Loucy (cell line): ENCODE measurements at regions not wholly inside any gene's neighbourhood (a gene's known extent, or its start where the extent isn't known, plus 50 kb on each side); places are given as distances from the start of the nearest gene placed in this dataset.

Experiments
- H2AFZ ChIP-seq: fragments of 200-600 bp; sonication (generic); 2 replicates; pipeline ENCODE4 v1.6.0; 2016; ENCODE audit warnings: antibody characterized with exemption, mild to moderate bottlenecking, low read length, moderate library complexity
- H3F3A ChIP-seq: fragments of 200-600 bp; 2 replicates; pipeline ENCODE4 v1.6.0; 2016; ENCODE audit warnings: antibody characterized with exemption, low read depth, mild to moderate bottlenecking
- H3K27me3 ChIP-seq: fragments of 200-600 bp; sonication (generic); 2 replicates; pipeline ENCODE4 v1.6.1; 2014; ENCODE audit warnings: low read length, mild to moderate bottlenecking; ENCODE audit not compliant: insufficient read depth, poor library complexity, severe bottlenecking
- H3K36me3 ChIP-seq: fragments of 200-600 bp; sonication (generic); 2 replicates; pipeline ENCODE4 v1.6.1; 2016; ENCODE audit warnings: low read length; ENCODE audit not compliant: insufficient read depth
- H3K4me1 ChIP-seq: fragments of 200-600 bp; sonication (generic); 2 replicates; pipeline ENCODE4 v1.5.1; 2014; ENCODE audit warnings: low read length, mild to moderate bottlenecking; ENCODE audit not compliant: insufficient read depth, poor library complexity, severe bottlenecking
- H3K4me2 ChIP-seq: fragments of 200-600 bp; sonication (generic); 2 replicates; pipeline ENCODE4 v1.6.0; 2014; ENCODE audit warnings: antibody characterized with exemption, low read length, low read depth, mild to moderate bottlenecking; ENCODE audit not compliant: poor library complexity, severe bottlenecking
- H3K4me3 ChIP-seq: fragments of 200-600 bp; sonication (generic); 2 replicates; pipeline ENCODE4 v1.5.1; 2014; ENCODE audit warnings: low read length, mild to moderate bottlenecking, mixed read lengths; ENCODE audit not compliant: poor library complexity, severe bottlenecking
- H3K79me2 ChIP-seq: fragments of 200-600 bp; sonication (generic); 2 replicates; pipeline ENCODE4 v1.6.1; 2014; ENCODE audit warnings: low read length; ENCODE audit not compliant: insufficient read depth
- H3K9ac ChIP-seq: fragments of 200-600 bp; sonication (generic); 2 replicates; pipeline ENCODE4 v1.6.0; 2014; ENCODE audit warnings: mild to moderate bottlenecking, low read depth, low read length, moderate library complexity; ENCODE audit not compliant: poor library complexity, severe bottlenecking
- H3K9me2 ChIP-seq: fragments of 200-600 bp; sonication (generic); replicated peaks from 2 replicates; pipeline ENCODE4 v1.6.1; 2016; ENCODE audit warnings: low read depth, low read length, mixed read lengths
- H3K9me3 ChIP-seq: fragments of 200-600 bp; sonication (generic); 2 replicates; pipeline ENCODE4 v1.6.1; 2014; ENCODE audit warnings: mild to moderate bottlenecking, antibody characterized with exemption, low read length, low read depth; ENCODE audit not compliant: insufficient read depth
- H4K20me1 ChIP-seq: fragments of 200-600 bp; sonication (generic); 2 replicates; pipeline ENCODE4 v1.6.0; 2014; ENCODE audit warnings: antibody characterized with exemption, low read length, mild to moderate bottlenecking; ENCODE audit not compliant: insufficient read depth, poor library complexity, severe bottlenecking
- EZH2phosphoT487 ChIP-seq: fragments of 200-600 bp; IDR thresholded peaks from 2 replicates; pipeline ENCODE4 v1.6.1; 2018; ENCODE audit warnings: antibody characterized with exemption, mild to moderate bottlenecking, moderate library complexity, borderline replicate concordance
- TF ChIP-seq, protein P1 (sequence below): fragments of 200-600 bp; sonication (generic); conservative IDR thresholded peaks from 2 replicates; pipeline ENCODE4 v1.5.1; 2014; ENCODE audit warnings: mild to moderate bottlenecking, antibody characterized with exemption, low read length

DNA sequence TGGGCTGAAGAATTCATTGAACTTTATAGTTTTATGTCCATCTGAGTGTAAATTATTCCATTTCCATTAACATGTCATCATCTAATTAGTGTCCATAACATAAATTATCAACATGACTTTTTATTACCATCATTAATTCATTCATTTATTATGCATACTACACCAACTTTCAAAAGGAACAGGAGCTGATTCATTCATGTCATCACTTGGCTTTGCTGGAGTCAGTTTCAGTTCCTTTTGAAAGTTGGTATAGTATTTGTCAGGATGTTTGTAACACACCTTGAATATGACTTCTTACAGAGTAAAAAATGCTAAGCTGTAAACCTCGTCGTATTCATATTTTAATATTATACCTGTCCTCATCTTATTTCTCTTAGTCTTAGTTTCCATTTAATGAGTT, 298.0 kb upstream of the RBMS3 start:
- Histone ChIP-seq H3K4me2 (no peak overlapping the region), H3K79me2 (no peaks in the 10 kb centered on the region), H3K36me3 (no peaks in the 10 kb centered on the region), H2AFZ (no peak overlapping the region), H4K20me1 (no peaks in the 10 kb centered on the region), H3K4me1 (no peaks in the 10 kb centered on the region), H3K9me3 (no peaks in the 10 kb centered on the region), H3F3A (no peaks in the 10 kb centered on the region), H3K9me2 (no peaks in the 10 kb centered on the region; the same call in 1 of the 2 replicates), H3K27me3 (no peaks in the 10 kb centered on the region), H3K9ac (no peak overlapping the region), H3K4me3 (no peak overlapping the region)
- TF ChIP-seq EZH2phosphoT487: no peak
- TF ChIP-seq, protein P1, sequence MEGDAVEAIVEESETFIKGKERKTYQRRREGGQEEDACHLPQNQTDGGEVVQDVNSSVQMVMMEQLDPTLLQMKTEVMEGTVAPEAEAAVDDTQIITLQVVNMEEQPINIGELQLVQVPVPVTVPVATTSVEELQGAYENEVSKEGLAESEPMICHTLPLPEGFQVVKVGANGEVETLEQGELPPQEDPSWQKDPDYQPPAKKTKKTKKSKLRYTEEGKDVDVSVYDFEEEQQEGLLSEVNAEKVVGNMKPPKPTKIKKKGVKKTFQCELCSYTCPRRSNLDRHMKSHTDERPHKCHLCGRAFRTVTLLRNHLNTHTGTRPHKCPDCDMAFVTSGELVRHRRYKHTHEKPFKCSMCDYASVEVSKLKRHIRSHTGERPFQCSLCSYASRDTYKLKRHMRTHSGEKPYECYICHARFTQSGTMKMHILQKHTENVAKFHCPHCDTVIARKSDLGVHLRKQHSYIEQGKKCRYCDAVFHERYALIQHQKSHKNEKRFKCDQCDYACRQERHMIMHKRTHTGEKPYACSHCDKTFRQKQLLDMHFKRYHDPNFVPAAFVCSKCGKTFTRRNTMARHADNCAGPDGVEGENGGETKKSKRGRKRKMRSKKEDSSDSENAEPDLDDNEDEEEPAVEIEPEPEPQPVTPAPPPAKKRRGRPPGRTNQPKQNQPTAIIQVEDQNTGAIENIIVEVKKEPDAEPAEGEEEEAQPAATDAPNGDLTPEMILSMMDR: no peak

DNA sequence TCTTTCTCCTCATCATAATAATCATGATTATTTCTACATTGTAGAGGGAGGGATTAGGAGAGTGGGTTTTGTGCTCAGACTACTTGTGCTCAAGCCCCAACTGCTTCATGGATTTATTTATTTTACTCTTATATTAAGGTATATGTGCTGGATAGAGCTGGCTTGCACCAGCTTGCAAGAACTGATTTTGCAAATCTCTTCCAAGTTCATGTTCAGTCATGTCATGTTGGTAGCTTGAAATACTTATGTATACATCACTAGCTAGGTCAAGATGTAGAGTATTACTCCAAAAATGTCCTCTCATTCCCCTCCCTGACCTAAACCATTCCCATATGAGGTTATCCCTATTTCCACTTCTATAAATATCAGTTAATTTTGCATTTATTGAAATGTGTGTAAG, 293.9 kb upstream of the RBMS3 start:
- Histone ChIP-seq H4K20me1 (no peaks in the 10 kb centered on the region), H3K9me2 (no peaks in the 10 kb centered on the region), H3K9me3 (no peaks in the 10 kb centered on the region), H3K36me3 (no peaks in the 10 kb centered on the region), H3K9ac (no peak overlapping the region), H3K79me2 (no peaks in the 10 kb centered on the region), H2AFZ (no peak overlapping the region), H3K27me3 (no peaks in the 10 kb centered on the region), H3K4me2 (no peak overlapping the region), H3K4me1 (no peaks in the 10 kb centered on the region), H3K4me3 (no peak overlapping the region), H3F3A (no peaks in the 10 kb centered on the region)
- TF ChIP-seq, protein P1: no peak
- TF ChIP-seq EZH2phosphoT487: no peak

DNA sequence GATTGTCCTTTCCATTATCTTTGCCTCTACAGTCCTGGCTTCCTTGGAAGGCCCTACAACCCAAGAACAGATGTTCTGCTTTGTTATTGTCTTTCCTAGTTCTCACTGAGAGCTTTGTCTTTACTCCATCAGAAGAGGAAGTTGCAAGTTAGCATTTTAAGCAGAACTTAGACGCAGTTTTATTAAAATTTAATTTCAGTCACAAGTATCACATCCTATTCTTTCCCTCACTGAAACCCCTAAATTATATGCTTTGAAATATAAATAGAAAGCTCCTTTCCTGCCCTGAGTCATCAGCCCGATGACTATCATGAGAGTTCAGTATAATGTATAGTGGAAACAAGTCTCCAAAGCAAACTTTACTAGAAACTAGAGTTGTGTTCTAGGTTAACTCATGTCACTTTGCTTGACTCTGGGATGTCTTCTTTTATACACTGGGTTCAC, 291.2 kb upstream of the RBMS3 start:
- Histone ChIP-seq H3K9me2 (no peaks in the 10 kb centered on the region), H3K79me2 (no peaks in the 10 kb centered on the region), H3K36me3 (no peaks in the 10 kb centered on the region), H3F3A (no peaks in the 10 kb centered on the region), H3K4me2 (no peak overlapping the region), H3K4me3 (no peak overlapping the region), H2AFZ (no peak overlapping the region), H3K4me1 (no peaks in the 10 kb centered on the region), H3K9ac (no peak overlapping the region), H3K27me3 (no peaks in the 10 kb centered on the region), H3K9me3 (no peaks in the 10 kb centered on the region), H4K20me1 (no peaks in the 10 kb centered on the region)
- TF ChIP-seq, protein P1: no peak
- no peak for TF ChIP-seq EZH2phosphoT487
